Left ventricle myocardium inferior (tissue), 1 donor: ENCODE measurements at regions not wholly inside any gene's neighbourhood (a gene's known extent, or its start where the extent isn't known, plus 50 kb on each side); places are given as distances from the start of the nearest gene placed in this dataset.

Source experiments
- DNase-seq: peaks from one replicate; pipeline ENCODE4 v3.0.0-alpha.2; 2020
- H3K27ac ChIP-seq: fragments of 200-600 bp; replicated peaks from 2 replicates; pipeline ENCODE4 v1.8.0; 2021
- H3K27me3 ChIP-seq: fragments of 200-600 bp; 2 replicates; pipeline ENCODE4 v1.8.0; 2021; ENCODE audit warnings: low read depth
- H3K36me3 ChIP-seq: fragments of 200-600 bp; 2 replicates; pipeline ENCODE4 v1.8.0; 2021
- H3K4me1 ChIP-seq: fragments of 200-600 bp; 2 replicates; pipeline ENCODE4 v1.8.0; 2021
- H3K4me3 ChIP-seq: fragments of 200-600 bp; 2 replicates; pipeline ENCODE4 v1.8.0; 2021; ENCODE audit warnings: mild to moderate bottlenecking, moderate library complexity
- H3K9me3 ChIP-seq: fragments of 200-600 bp; replicated peaks from 2 replicates; pipeline ENCODE4 v1.8.0; 2021
- CTCF ChIP-seq: fragments of 200-600 bp; IDR thresholded peaks from 2 replicates; pipeline ENCODE4 v1.8.0; 2021; ENCODE audit warnings: antibody characterized with exemption, mild to moderate bottlenecking, borderline replicate concordance
- intact Hi-C: fragments of 100-400 bp; cut with micrococcal nuclease; formaldehyde crosslinking; loops from one replicate; pipeline ENCODE4 v1.11.0; 2022
- donor health status: DM: no; HTN: yes; CAD: no; lungs with severe emphysema.

GRCh38 chrX:150236327-150236726, 126.8 kb upstream of the MAMLD1 start:
- DNase-seq, result no peak
- H3K36me3 ChIP-seq, result no peaks in the 10 kb centered on the region
- H3K9me3 ChIP-seq, result no peaks in the 10 kb centered on the region
- TF ChIP-seq CTCF, result no peak
- H3K4me3 ChIP-seq, result no peak overlapping the region
- H3K4me1 ChIP-seq, result no peaks in the 10 kb centered on the region
- intact Hi-C loops, result no loop called here
- no peak overlapping the region for H3K27ac ChIP-seq
- H3K27me3 ChIP-seq, result no peaks in the 10 kb centered on the region

DNA sequence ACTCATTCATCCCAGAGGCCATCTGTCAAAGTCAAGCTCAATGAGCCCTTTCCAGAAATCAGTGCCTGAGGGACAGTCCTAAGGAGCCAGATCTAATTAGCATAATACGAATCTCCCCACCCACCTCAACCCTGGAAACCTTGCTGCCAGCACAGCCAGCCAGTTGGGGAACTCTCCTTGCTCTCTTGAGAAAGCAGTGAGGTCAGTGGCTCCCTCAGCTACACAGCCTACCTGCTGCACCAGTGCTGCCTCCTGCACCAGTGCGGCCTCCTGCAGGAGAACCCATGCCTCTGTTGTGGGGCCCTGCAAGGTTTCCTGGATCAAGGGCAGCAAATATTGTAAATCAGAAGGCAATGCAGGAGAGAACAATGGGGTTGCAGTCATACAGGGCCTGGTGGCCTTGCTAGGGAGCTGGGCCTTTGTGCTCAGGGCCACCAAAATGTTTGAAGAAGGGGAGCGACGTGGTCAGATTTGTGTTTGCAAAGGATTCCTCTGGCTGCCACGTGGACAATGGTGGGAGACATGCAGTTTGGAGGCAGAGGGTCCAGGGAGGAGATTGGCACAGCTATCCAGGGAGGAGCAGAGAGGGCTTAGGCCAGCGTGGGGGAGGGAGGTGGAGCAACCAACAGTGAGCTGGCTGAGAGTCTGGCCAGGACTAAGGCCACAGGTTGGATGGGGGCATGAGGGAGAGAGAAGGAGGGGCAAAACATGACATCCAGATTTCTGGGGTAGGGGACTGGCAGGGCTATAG, 124.3 kb upstream of the MAMLD1 start:
- H3K27me3 ChIP-seq, result no peaks in the 10 kb centered on the region
- no peaks in the 10 kb centered on the region for H3K9me3 ChIP-seq
- no peaks in the 10 kb centered on the region for H3K4me1 ChIP-seq
- H3K36me3 ChIP-seq, result no peaks in the 10 kb centered on the region
- no peak overlapping the region for H3K4me3 ChIP-seq
- no peak for DNase-seq
- TF ChIP-seq CTCF, result no peak
- no peak overlapping the region for H3K27ac ChIP-seq
- intact Hi-C loops, result no loop called here

DNA sequence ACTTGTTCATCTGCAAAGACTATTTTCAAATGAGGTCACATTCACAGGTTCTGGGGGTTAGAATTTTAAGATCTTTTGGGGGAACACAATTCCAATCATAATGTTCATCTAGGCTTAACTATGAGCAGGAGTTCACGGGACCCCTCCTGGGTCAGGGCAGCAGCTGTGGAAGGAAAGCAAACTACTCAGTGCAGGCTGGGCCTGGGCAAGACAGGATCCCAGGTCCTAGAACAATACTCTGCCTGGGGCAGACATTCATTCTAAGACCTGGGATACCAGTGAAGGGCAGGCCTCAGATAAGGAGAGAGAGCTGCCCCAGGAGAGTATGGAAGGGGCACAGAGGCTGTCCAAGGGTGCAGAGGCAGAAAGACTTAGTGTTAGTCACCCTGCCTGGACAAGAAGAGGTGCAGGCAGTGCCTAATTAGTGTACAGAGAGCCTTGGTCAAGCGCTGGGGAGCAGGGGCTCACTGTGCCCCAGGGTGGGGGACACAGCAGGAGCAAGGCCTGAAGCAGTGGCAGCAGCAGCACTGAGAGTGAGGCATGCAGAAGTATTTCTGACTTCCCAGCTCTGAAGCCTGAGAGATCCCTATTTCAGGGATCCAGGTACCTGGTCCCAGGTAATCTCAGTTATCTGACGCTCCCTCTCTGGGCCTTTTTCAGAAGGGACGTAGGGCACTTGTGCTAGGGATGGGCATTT, 123.0 kb upstream of the MAMLD1 start:
- Histone ChIP-seq H3K4me1 (no peaks in the 10 kb centered on the region), H3K9me3 (no peaks in the 10 kb centered on the region), H3K27me3 (no peaks in the 10 kb centered on the region), H3K36me3 (no peaks in the 10 kb centered on the region), H3K4me3 (no peak overlapping the region), H3K27ac (no peak overlapping the region)
- intact Hi-C loops, result no loop called here
- no peak for TF ChIP-seq CTCF
- DNase-seq, result no peak

DNA sequence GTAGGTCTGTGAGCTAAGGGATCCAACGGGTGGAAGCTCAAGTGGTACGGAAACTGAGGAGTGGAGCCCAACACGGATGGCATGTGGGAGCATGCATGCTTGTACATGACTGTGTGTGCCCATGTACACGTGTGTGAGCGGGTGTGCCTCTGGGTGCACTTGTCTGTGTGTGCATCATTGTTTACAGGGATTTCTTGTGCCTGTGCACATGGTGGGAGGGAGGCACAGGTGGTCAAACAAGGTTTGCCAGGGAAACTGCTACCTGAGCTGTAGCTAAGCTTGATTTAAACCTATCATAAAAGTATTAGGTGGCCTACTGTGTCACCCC, 122.5 kb upstream of the MAMLD1 start:
- no peak for DNase-seq
- no peak overlapping the region for H3K27ac ChIP-seq
- no peaks in the 10 kb centered on the region for H3K4me1 ChIP-seq
- TF ChIP-seq CTCF, result no peak
- no peak overlapping the region for H3K4me3 ChIP-seq
- no peaks in the 10 kb centered on the region for H3K27me3 ChIP-seq
- H3K36me3 ChIP-seq, result no peaks in the 10 kb centered on the region
- no peaks in the 10 kb centered on the region for H3K9me3 ChIP-seq
- intact Hi-C loops, result no loop called here

- DNase-seq, result no peak
- no peak overlapping the region for H3K4me3 ChIP-seq
Observed at GRCh38 chrX:150253959-150254620, 109.0 kb upstream of the MAMLD1 start.

More at GRCh38 chrX:150253959-150254620, 109.0 kb upstream of the MAMLD1 start:
- H3K9me3 ChIP-seq, result no peaks in the 10 kb centered on the region
- no peak overlapping the region for H3K27ac ChIP-seq
- H3K4me1 ChIP-seq, result no peaks in the 10 kb centered on the region
- no peaks in the 10 kb centered on the region for H3K36me3 ChIP-seq
- no peak for TF ChIP-seq CTCF
- no peaks in the 10 kb centered on the region for H3K27me3 ChIP-seq
- intact Hi-C loops, result no loop called here
